Body of pancreas (tissue), 4 donors: ENCODE measurements at regions not wholly inside any gene's neighbourhood (a gene's known extent, or its start where the extent isn't known, plus 50 kb on each side); places are given as distances from the start of the nearest gene placed in this dataset.
"Not testable (repeated sequence)": the region's sequence is repeated elsewhere in the genome, so short reads cannot be mapped to it uniquely, and the experiment has no call there.

Source experiments
- CTCF ChIP-seq, 7 experiments: fragments of 450-650 bp in 4 of 7; fragments of 200-600 bp in 3 of 7; sonication (generic) in 3 of 7; IDR thresholded peaks; one replicate each; pipeline ENCODE4 v1.5.1; 2016 to 2019; ENCODE audit warnings: antibody characterized with exemption in 7 of 7
- POLR2A ChIP-seq, 3 donors: fragments of 450-650 bp; IDR thresholded peaks; one replicate each; pipeline ENCODE4 v1.6.1; 2016; ENCODE audit warnings: antibody characterized with exemption in 3 of 3, mild to moderate bottlenecking in 2 of 3

GRCh38 chr4:4134368-4134767 lies 92.4 kb downstream of the OTOP1 start:
- not testable (repeated sequence) for TF ChIP-seq CTCF, POLR2A (IDR thresholded peaks at IDR 0.05)
